ENCODE measurements at regions not wholly inside any gene's neighbourhood (a gene's known extent, or its start where the extent isn't known, plus 50 kb on each side); places are given as distances from the start of the nearest gene placed in this dataset.

DNA sequence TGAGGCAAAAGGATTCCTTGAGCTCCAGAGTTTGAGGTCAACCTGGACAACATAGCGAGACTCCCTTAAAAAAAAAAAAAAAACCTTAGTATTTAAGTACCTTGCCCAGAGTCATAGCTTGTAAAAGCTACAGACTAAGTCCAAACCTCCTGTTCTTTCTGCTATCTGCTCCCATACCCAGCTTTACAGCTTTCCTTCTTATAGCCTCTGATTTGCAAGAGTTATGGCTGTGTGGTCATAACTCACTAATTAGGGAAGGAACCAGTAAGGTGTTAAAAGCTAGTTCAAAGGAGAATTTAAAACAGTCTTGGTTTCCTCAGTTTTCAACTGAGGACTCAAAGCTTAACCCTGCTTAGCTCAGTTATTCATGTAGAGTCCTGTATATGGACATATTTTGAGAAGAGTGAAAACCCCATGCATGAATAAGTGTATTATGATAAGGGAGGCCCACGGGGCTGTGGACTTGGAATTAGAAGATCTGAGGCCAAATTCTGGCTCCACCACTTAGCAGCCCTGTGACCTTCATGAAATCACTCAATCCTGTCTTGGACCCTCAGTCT lies 135.5 kb upstream of the SMAD3 start:
- intact Hi-C loops (cut with DNase I): no loop called here
- Histone ChIP-seq H3K4me1 (ENCODE audit: control insufficient read depth in 2 of 3, insufficient read depth in 2 of 3, low read depth in 1 of 3, low read length in 3 of 3) (peaks cover 10 to 23% (median 11%) of the 10 kb centered on the region in 3 donors), H3K36me3 (ENCODE audit: control insufficient read depth in 2 of 3, insufficient read depth in 3 of 3, low read length in 3 of 3) (no peaks in the 10 kb centered on the region), H3K27ac (ENCODE audit: low read depth in 2 of 2, low read length in 2 of 2) (no peak overlapping the region), H3K4me3 (ENCODE audit: low read length in 3 of 3) (no peak overlapping the region), H3K9me3 (ENCODE audit: control insufficient read depth in 2 of 3, insufficient read depth in 1 of 3, low read length in 3 of 3) (no peaks in the 10 kb centered on the region), H3K27me3 (ENCODE audit: control insufficient read depth, insufficient read depth, low read length) (no peaks in the 10 kb centered on the region), H3K9ac (ENCODE audit: low read length in 3 of 3) (no peak overlapping the region)
- TF ChIP-seq, protein P1, sequence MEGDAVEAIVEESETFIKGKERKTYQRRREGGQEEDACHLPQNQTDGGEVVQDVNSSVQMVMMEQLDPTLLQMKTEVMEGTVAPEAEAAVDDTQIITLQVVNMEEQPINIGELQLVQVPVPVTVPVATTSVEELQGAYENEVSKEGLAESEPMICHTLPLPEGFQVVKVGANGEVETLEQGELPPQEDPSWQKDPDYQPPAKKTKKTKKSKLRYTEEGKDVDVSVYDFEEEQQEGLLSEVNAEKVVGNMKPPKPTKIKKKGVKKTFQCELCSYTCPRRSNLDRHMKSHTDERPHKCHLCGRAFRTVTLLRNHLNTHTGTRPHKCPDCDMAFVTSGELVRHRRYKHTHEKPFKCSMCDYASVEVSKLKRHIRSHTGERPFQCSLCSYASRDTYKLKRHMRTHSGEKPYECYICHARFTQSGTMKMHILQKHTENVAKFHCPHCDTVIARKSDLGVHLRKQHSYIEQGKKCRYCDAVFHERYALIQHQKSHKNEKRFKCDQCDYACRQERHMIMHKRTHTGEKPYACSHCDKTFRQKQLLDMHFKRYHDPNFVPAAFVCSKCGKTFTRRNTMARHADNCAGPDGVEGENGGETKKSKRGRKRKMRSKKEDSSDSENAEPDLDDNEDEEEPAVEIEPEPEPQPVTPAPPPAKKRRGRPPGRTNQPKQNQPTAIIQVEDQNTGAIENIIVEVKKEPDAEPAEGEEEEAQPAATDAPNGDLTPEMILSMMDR (IDR thresholded peaks at IDR 0.05; ENCODE audit: borderline replicate concordance, extremely low read depth, insufficient read depth): no peak
- no peak for DNase-seq
- no peak for FAIRE-seq

DNA sequence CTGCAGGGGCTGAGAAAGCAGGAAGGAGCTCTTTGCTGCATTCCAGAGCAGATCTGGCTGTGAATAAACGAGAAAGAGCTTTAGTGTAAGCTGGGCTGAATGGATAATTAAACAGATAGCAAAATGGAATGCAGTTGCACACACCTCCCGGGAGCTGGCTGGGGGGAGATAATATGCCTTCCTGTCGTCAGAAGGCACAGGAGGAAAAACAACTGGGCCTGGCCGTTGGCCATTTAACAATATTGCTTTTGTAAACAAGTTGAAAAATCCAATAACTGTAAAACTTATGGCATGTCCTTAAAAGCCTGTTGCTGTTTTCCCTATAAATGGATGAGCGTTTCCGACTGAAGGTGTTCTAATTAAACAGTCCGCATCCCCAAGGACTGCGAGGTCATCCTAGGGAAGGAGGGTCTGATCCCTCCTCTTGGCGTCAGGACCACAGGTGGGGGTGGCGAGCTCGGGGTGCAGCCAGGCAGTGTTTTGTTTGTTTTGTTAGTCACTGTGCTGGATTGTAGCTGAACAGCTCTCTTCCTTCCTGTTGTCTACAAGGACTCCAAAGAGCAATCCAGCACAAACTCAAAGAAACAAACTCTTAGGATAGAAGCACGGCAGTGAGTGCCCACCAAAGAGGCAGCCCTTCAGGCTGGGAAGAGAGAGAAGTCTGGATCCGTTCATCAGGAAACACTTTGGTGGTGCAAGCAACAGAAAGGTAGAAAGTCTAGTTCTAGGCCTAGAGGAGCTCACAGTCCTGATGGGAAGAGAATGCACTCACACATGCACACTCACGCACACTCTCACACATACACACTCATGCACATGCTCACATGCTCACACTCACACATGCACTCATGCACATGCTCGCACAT lies 133.4 kb upstream of the SMAD3 start:
- Histone ChIP-seq H3K9me3 (ENCODE audit: control insufficient read depth in 2 of 3, insufficient read depth in 1 of 3, low read length in 3 of 3) (no peaks in the 10 kb centered on the region), H3K27ac (ENCODE audit: low read depth in 2 of 2, low read length in 2 of 2) (peak overlapping the region in 1 of 2 donors; percentile 20), H3K4me3 (ENCODE audit: low read length in 3 of 3) (peak overlapping the region; percentile 5 to 22 (median 16)), H3K4me1 (ENCODE audit: control insufficient read depth in 2 of 3, insufficient read depth in 2 of 3, low read depth in 1 of 3, low read length in 3 of 3) (peaks cover 10 to 32% (median 14%) of the 10 kb centered on the region in 3 donors), H3K9ac (ENCODE audit: low read length in 3 of 3) (no peak overlapping the region), H3K36me3 (ENCODE audit: control insufficient read depth in 2 of 3, insufficient read depth in 3 of 3, low read length in 3 of 3) (no peaks in the 10 kb centered on the region), H3K27me3 (ENCODE audit: control insufficient read depth, insufficient read depth, low read length) (no peaks in the 10 kb centered on the region)
- FAIRE-seq (no peak), DNase-seq (peak in 4 of 5 donors; percentile 60 to 79 (median 70))
- TF ChIP-seq, protein P1 (IDR thresholded peaks at IDR 0.05; ENCODE audit: borderline replicate concordance, extremely low read depth, insufficient read depth): no peak
- intact Hi-C loops (cut with DNase I): no loop called here

DNA sequence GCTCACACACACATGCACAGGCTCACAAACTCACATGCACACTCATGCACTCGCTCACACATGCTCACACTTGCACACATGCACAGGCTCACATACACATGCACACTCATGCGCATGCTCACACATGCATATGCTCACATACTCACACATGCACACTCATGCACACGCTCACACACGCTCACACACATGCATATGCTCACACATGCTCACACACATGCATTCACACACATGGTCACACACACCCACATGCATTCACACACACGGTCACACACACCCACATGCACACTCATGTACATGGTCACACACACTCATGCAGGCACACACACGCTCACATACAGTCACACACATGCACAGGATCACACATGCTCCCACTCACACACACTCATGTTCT lies 132.8 kb upstream of the SMAD3 start:
- TF ChIP-seq, protein P1 (IDR thresholded peaks at IDR 0.05; ENCODE audit: borderline replicate concordance, extremely low read depth, insufficient read depth): no peak
- H3K27ac ChIP-seq (ENCODE audit: low read depth in 2 of 2, low read length in 2 of 2): no peak overlapping the region
- no peak for DNase-seq
- peak overlapping the region in 2 of 3 donors; percentile 5 to 22 for H3K4me3 ChIP-seq (ENCODE audit: low read length in 3 of 3)
- intact Hi-C loops (cut with DNase I): no loop called here
- no peak for FAIRE-seq
- H3K4me1 ChIP-seq (ENCODE audit: control insufficient read depth in 2 of 3, insufficient read depth in 2 of 3, low read depth in 1 of 3, low read length in 3 of 3): peaks cover 10 to 32% (median 14%) of the 10 kb centered on the region in 3 donors
- no peaks in the 10 kb centered on the region for H3K9me3 ChIP-seq (ENCODE audit: control insufficient read depth in 2 of 3, insufficient read depth in 1 of 3, low read length in 3 of 3)
- no peaks in the 10 kb centered on the region for H3K36me3 ChIP-seq (ENCODE audit: control insufficient read depth in 2 of 3, insufficient read depth in 3 of 3, low read length in 3 of 3)
- H3K27me3 ChIP-seq (ENCODE audit: control insufficient read depth, insufficient read depth, low read length): no peaks in the 10 kb centered on the region
- H3K9ac ChIP-seq (ENCODE audit: low read length in 3 of 3): no peak overlapping the region
